Brain microvascular endothelial cell (primary cell): ENCODE measurements at regions not wholly inside any gene's neighbourhood (a gene's known extent, or its start where the extent isn't known, plus 50 kb on each side); places are given as distances from the start of the nearest gene placed in this dataset.
"Not testable (repeated sequence)": the region's sequence is repeated elsewhere in the genome, so short reads cannot be mapped to it uniquely, and the experiment has no call there.

ENCODE experiments used
- DNase-seq: peaks from one replicate; pipeline ENCODE4 v3.0.0-alpha.2; 2020
- H3K27ac ChIP-seq: fragments of 250-450 bp; sonication (Bioruptor Pico); 2 replicates; pipeline ENCODE4 v1.5.1; 2020; ENCODE audit warnings: mild to moderate bottlenecking, moderate library complexity
- H3K27me3 ChIP-seq: fragments of 250-450 bp; sonication (Bioruptor Pico); replicated peaks from 2 replicates; pipeline ENCODE4 v1.5.1; 2020; ENCODE audit warnings: mild to moderate bottlenecking
- H3K36me3 ChIP-seq: fragments of 250-450 bp; sonication (Bioruptor Pico); replicated peaks from 2 replicates; pipeline ENCODE4 v1.5.1; 2020; ENCODE audit warnings: mild to moderate bottlenecking
- H3K4me3 ChIP-seq: 2 replicates; pipeline ENCODE4 v1.5.1; 2011; ENCODE audit warnings: low read depth, mild to moderate bottlenecking, control low read depth, low read length, moderate library complexity
- CTCF ChIP-seq: IDR thresholded peaks from 2 replicates; pipeline ENCODE4 v1.5.1; 2011; ENCODE audit warnings: low read depth, mild to moderate bottlenecking, moderate library complexity, low read length, control low read depth, inconsistent platforms; ENCODE audit errors: missing control alignments
- in situ Hi-C: cut with HindIII; loops from 2 replicates; pipeline ENCODE4 v1.10.0; 2017; ENCODE audit warnings: low sequenced_read_pairs, low pct_ligation_motif_present

- no peak for TF ChIP-seq CTCF
- H3K27me3 ChIP-seq, result no peaks in the 10 kb centered on the region
- H3K36me3 ChIP-seq, result no peaks in the 10 kb centered on the region
- no peak overlapping the region for H3K4me3 ChIP-seq
- in situ Hi-C loops, result no loop called here
- no peak for DNase-seq
- H3K27ac ChIP-seq, result no peak overlapping the region
These were observed 771.4 kb downstream of the TDRD15 start for GRCh38 chr2:21895200-21895599.

GRCh38 chr2:21908712-21909380 lies 785.1 kb downstream of the TDRD15 start:
- in situ Hi-C loops, DNase-seq, H3K36me3 ChIP-seq, H3K27ac ChIP-seq, H3K27me3 ChIP-seq, H3K4me3 ChIP-seq: not testable (repeated sequence)

- Histone ChIP-seq H3K27me3 (no peaks in the 10 kb centered on the region), H3K36me3 (no peaks in the 10 kb centered on the region), H3K27ac (no peak overlapping the region), H3K4me3 (no peak overlapping the region)
- no peak for DNase-seq
- no peak for TF ChIP-seq CTCF
- in situ Hi-C loops, result no loop called here
These were observed 787.2 kb downstream of the TDRD15 start for GRCh38 chr2:21910832-21911507.

GRCh38 chr2:21912405-21912804 lies 788.6 kb downstream of the TDRD15 start:
- Histone ChIP-seq H3K4me3 (no peak overlapping the region), H3K27ac (no peak overlapping the region), H3K27me3 (no peaks in the 10 kb centered on the region), H3K36me3 (no peaks in the 10 kb centered on the region)
- in situ Hi-C loops, result no loop called here
- DNase-seq, result no peak
- no peak for TF ChIP-seq CTCF

- TF ChIP-seq CTCF, result no peak
- no peak for DNase-seq
- Histone ChIP-seq H3K4me3 (no peak overlapping the region), H3K36me3 (no peaks in the 10 kb centered on the region), H3K27me3 (no peaks in the 10 kb centered on the region), H3K27ac (no peak overlapping the region)
- in situ Hi-C loops, result no loop called here
These were observed 791.4 kb downstream of the TDRD15 start for GRCh38 chr2:21915201-21915600.

- H3K27me3 ChIP-seq, result no peaks in the 10 kb centered on the region
- DNase-seq, result no peak
- in situ Hi-C loops, result no loop called here
- H3K36me3 ChIP-seq, result no peaks in the 10 kb centered on the region
- H3K27ac ChIP-seq, result no peak overlapping the region
- TF ChIP-seq CTCF, result no peak
- H3K4me3 ChIP-seq, result no peak overlapping the region
These were observed 793.3 kb downstream of the TDRD15 start for GRCh38 chr2:21916934-21917522.
